ENCODE measurements at regions not wholly inside any gene's neighbourhood (a gene's known extent, or its start where the extent isn't known, plus 50 kb on each side); places are given as distances from the start of the nearest gene placed in this dataset.

DNA sequence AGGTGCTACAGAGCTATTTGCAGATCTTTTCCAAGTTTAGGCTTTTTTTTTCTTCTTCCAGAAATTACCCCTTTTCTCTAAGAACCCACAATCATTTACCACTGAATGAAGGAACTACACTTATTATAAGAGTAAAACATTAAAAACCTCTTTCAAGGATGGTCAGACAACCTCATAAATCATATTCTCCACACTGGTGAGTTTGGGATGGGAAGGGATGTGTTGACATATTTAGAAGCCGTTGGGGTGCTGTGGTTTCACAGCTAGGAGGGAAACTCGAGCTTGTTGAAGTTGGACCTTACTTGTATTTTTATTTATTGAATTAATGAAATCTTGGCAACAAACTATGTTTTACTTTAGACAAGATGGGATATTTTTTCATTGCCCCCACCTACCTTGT lies 289.4 kb upstream of the MEIS1 start:
- TF ChIP-seq MLX (CRISPR knock-in tag; IDR thresholded peaks at IDR 0.05) (no peak), MAX (CRISPR knock-in tag; IDR thresholded peaks at IDR 0.05) (no peak)
- TF ChIP-seq, protein P1, sequence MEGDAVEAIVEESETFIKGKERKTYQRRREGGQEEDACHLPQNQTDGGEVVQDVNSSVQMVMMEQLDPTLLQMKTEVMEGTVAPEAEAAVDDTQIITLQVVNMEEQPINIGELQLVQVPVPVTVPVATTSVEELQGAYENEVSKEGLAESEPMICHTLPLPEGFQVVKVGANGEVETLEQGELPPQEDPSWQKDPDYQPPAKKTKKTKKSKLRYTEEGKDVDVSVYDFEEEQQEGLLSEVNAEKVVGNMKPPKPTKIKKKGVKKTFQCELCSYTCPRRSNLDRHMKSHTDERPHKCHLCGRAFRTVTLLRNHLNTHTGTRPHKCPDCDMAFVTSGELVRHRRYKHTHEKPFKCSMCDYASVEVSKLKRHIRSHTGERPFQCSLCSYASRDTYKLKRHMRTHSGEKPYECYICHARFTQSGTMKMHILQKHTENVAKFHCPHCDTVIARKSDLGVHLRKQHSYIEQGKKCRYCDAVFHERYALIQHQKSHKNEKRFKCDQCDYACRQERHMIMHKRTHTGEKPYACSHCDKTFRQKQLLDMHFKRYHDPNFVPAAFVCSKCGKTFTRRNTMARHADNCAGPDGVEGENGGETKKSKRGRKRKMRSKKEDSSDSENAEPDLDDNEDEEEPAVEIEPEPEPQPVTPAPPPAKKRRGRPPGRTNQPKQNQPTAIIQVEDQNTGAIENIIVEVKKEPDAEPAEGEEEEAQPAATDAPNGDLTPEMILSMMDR (IDR thresholded peaks at IDR 0.05) = no peak
- TF ChIP-seq, protein P2, sequence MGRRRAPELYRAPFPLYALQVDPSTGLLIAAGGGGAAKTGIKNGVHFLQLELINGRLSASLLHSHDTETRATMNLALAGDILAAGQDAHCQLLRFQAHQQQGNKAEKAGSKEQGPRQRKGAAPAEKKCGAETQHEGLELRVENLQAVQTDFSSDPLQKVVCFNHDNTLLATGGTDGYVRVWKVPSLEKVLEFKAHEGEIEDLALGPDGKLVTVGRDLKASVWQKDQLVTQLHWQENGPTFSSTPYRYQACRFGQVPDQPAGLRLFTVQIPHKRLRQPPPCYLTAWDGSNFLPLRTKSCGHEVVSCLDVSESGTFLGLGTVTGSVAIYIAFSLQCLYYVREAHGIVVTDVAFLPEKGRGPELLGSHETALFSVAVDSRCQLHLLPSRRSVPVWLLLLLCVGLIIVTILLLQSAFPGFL (CRISPR knock-in tag; IDR thresholded peaks at IDR 0.05; ENCODE audit: borderline replicate concordance) = no peak

All from WTC11 (cell line).